ENCODE measurements at regions not wholly inside any gene's neighbourhood (a gene's known extent, or its start where the extent isn't known, plus 50 kb on each side); places are given as distances from the start of the nearest gene placed in this dataset.

DNA sequence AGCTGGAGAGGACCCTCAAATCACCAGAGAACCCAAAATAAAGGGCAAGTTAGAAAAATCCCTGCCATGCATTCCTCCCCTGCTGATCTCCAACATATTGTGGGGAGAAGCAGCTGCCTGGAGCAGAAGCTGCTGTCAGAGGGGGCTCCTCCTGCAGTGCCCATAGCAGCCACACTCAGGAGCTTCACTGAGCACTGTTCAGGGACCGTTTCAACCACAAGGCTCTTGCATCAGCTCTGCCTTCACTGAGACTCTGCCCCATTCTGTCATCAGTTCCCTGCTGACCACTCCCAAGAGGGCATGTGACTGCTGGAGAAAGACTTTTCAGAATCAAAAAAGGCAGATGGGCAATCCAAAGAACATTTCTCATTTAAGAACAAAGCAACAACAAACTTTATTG, 392.7 kb downstream of the GALC start:
- TF ChIP-seq, protein P1, sequence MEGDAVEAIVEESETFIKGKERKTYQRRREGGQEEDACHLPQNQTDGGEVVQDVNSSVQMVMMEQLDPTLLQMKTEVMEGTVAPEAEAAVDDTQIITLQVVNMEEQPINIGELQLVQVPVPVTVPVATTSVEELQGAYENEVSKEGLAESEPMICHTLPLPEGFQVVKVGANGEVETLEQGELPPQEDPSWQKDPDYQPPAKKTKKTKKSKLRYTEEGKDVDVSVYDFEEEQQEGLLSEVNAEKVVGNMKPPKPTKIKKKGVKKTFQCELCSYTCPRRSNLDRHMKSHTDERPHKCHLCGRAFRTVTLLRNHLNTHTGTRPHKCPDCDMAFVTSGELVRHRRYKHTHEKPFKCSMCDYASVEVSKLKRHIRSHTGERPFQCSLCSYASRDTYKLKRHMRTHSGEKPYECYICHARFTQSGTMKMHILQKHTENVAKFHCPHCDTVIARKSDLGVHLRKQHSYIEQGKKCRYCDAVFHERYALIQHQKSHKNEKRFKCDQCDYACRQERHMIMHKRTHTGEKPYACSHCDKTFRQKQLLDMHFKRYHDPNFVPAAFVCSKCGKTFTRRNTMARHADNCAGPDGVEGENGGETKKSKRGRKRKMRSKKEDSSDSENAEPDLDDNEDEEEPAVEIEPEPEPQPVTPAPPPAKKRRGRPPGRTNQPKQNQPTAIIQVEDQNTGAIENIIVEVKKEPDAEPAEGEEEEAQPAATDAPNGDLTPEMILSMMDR (IDR thresholded peaks at IDR 0.05; ENCODE audit: partially characterized antibody, unreplicated experiment), result no peak
- Mint-ChIP-seq H3K27ac (ENCODE audit: unreplicated experiment) (no peak overlapping the region), H3K27me3 (ENCODE audit: unreplicated experiment) (peaks cover 2% of the 10 kb centered on the region), H3K9me3 (ENCODE audit: unreplicated experiment) (peaks cover 7% of the 10 kb centered on the region), H3K36me3 (ENCODE audit: unreplicated experiment) (peaks cover 19% of the 10 kb centered on the region), H3K4me3 (ENCODE audit: unreplicated experiment) (no peak overlapping the region), H3K4me1 (ENCODE audit: low read depth, unreplicated experiment) (peaks cover 3% of the 10 kb centered on the region)
- DNase-seq, result peak; percentile 18

DNA sequence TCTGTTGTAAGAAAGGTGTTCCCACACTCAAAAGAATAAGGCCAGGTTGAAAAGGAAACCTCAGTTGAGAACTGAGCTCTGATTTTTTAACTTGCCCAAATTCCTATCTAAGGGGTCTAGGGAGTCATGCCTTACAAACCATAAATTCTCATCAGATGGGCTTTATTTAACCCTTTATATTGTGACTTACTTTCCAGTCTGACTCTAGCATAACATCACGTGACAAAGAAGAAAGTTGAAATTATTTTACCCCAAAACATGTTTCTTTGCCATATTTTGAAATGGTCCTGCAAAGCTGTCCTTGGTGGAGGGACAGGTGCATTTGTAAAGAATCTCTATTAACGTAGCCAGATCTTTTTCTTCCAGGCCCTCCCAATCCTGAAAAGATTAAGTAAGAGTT, 411.7 kb downstream of the GALC start:
- peaks cover 6% of the 10 kb centered on the region for H3K9me3 Mint-ChIP-seq (ENCODE audit: unreplicated experiment)
- no peak for DNase-seq
- TF ChIP-seq, protein P1 (IDR thresholded peaks at IDR 0.05; ENCODE audit: partially characterized antibody, unreplicated experiment), result no peak

DNA sequence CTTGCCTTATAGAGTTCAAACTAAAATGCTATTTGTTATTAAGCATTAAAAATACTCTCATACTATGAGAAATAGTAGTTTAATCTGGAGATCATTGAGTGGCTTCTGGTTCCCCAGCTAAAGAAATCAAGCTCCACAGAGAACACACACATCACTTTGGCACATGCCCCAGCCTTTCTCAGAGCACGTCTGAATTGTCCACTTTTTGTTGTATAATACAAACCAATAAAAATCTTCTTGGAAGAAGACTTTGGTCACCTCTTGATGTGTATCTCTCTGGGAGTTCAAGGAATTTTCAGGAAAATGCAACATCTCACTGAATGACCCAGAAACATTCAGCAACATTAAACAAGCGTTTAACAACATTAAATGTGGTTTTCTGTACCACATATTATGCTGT, 413.9 kb downstream of the GALC start:
- Mint-ChIP-seq H3K9me3 (ENCODE audit: unreplicated experiment) (peaks cover 6% of the 10 kb centered on the region), H3K36me3 (ENCODE audit: unreplicated experiment) (no peaks in the 10 kb centered on the region), H3K4me1 (ENCODE audit: low read depth, unreplicated experiment) (no peaks in the 10 kb centered on the region), H3K27ac (ENCODE audit: unreplicated experiment) (no peak overlapping the region), H3K4me3 (ENCODE audit: unreplicated experiment) (no peak overlapping the region), H3K27me3 (ENCODE audit: unreplicated experiment) (no peaks in the 10 kb centered on the region)
- no peak for DNase-seq
- TF ChIP-seq, protein P1 (IDR thresholded peaks at IDR 0.05; ENCODE audit: partially characterized antibody, unreplicated experiment), result no peak

More for the DNA sequence above, 411.7 kb downstream of the GALC start:
- Mint-ChIP-seq H3K4me3 (ENCODE audit: unreplicated experiment) (no peak overlapping the region), H3K36me3 (ENCODE audit: unreplicated experiment) (no peaks in the 10 kb centered on the region), H3K4me1 (ENCODE audit: low read depth, unreplicated experiment) (no peaks in the 10 kb centered on the region), H3K27me3 (ENCODE audit: unreplicated experiment) (no peaks in the 10 kb centered on the region), H3K27ac (ENCODE audit: unreplicated experiment) (no peak overlapping the region)

DNA sequence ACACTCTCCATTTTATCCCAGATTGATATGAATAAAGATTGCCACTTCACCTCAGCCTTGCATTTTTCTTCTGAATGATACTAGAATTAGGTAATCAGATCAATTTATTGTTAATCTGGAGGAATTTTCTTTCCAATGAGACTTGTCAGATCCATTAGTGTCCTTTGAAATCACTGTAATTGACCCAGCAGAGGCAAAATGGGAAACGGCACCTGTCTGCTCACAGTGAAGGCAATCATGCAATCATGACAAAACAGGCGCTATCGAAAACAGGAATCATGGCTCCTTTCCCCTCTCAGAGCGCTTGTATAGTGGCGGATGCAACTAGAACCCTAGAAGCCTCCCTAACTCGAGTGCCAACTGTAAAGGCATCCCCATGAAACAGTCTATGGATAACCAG, 417.6 kb downstream of the GALC start:
- Mint-ChIP-seq H3K27ac (ENCODE audit: unreplicated experiment) (no peak overlapping the region), H3K36me3 (ENCODE audit: unreplicated experiment) (no peaks in the 10 kb centered on the region), H3K9me3 (ENCODE audit: unreplicated experiment) (peaks cover 6% of the 10 kb centered on the region), H3K4me3 (ENCODE audit: unreplicated experiment) (no peak overlapping the region), H3K27me3 (ENCODE audit: unreplicated experiment) (no peaks in the 10 kb centered on the region), H3K4me1 (ENCODE audit: low read depth, unreplicated experiment) (no peaks in the 10 kb centered on the region)
- DNase-seq, result no peak
- TF ChIP-seq, protein P1 (IDR thresholded peaks at IDR 0.05; ENCODE audit: partially characterized antibody, unreplicated experiment), result no peak

DNA sequence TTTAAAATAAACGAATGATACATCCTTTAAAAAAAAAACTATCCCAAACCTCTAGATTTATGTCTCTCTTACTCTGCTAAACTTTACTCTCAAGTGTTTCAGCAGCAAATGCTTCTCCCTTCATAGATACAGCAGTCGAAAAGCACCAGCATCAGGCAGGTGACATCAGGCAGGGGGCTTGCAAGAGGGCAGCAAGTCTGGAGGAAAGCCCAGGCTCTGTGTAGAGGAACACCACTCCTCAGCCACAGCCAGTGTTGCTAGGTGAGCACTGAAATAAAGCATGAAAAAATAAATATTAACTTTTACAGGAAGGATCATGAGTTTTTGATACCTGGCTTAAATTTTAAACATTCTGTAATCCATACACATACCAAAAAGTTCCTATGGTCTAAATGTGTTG, 419.4 kb downstream of the GALC start:
- Mint-ChIP-seq H3K9me3 (ENCODE audit: unreplicated experiment) (peaks cover 6% of the 10 kb centered on the region), H3K4me3 (ENCODE audit: unreplicated experiment) (no peak overlapping the region), H3K27me3 (ENCODE audit: unreplicated experiment) (no peaks in the 10 kb centered on the region), H3K36me3 (ENCODE audit: unreplicated experiment) (no peaks in the 10 kb centered on the region), H3K27ac (ENCODE audit: unreplicated experiment) (no peak overlapping the region), H3K4me1 (ENCODE audit: low read depth, unreplicated experiment) (no peaks in the 10 kb centered on the region)
- TF ChIP-seq, protein P1 (IDR thresholded peaks at IDR 0.05; ENCODE audit: partially characterized antibody, unreplicated experiment), result no peak
- DNase-seq, result no peak

Measured in glutamatergic neuron (in vitro differentiated cells).